ENCODE measurements at regions not wholly inside any gene's neighbourhood (a gene's known extent, or its start where the extent isn't known, plus 50 kb on each side); places are given as distances from the start of the nearest gene placed in this dataset.
A peak's percentile ranks its signal among the peaks of the same experiment; 100 is the strongest.

- Histone ChIP-seq H3K4me3 (no peak overlapping the region), H3K27me3 (no peaks in the 10 kb centered on the region), H3K4me1 (peaks cover 0 to 22% (median 5%) of the 10 kb centered on the region in 4 donors), H3K36me3 (no peaks in the 10 kb centered on the region), H3K9me3 (no peaks in the 10 kb centered on the region), H3K27ac (no peak overlapping the region)
- TF ChIP-seq CTCF (IDR thresholded peaks at IDR 0.05): no peak
- DNase-seq: no peak
- intact Hi-C loops (cut with DNase I; ENCODE audit: low total_unique reads): no loop called here
Observed at GRCh38 chr5:171509467-171509866, 90.0 kb downstream of the FGF18 start.

GRCh38 chr5:171512397-171512796 is 93.0 kb downstream of the FGF18 start:
- H3K27me3 ChIP-seq: no peaks in the 10 kb centered on the region
- no peak overlapping the region for H3K27ac ChIP-seq
- TF ChIP-seq CTCF (IDR thresholded peaks at IDR 0.05): no peak
- no peak for DNase-seq
- intact Hi-C loops (cut with DNase I; ENCODE audit: low total_unique reads): no loop called here
- H3K9me3 ChIP-seq: no peaks in the 10 kb centered on the region
- no peaks in the 10 kb centered on the region for H3K36me3 ChIP-seq
- no peaks in the 10 kb centered on the region for H3K4me1 ChIP-seq
- no peak overlapping the region for H3K4me3 ChIP-seq

GRCh38 chr5:171513591-171513990 is 94.1 kb downstream of the FGF18 start:
- Histone ChIP-seq H3K36me3 (no peaks in the 10 kb centered on the region), H3K9me3 (no peaks in the 10 kb centered on the region), H3K27ac (no peak overlapping the region), H3K27me3 (no peaks in the 10 kb centered on the region), H3K4me3 (no peak overlapping the region), H3K4me1 (no peaks in the 10 kb centered on the region)
- no peak for TF ChIP-seq CTCF (IDR thresholded peaks at IDR 0.05)
- intact Hi-C loops (cut with DNase I; ENCODE audit: low total_unique reads): no loop called here
- no peak for DNase-seq

GRCh38 chr5:171518916-171519315 is 99.5 kb downstream of the FGF18 start:
- H3K9me3 ChIP-seq: no peaks in the 10 kb centered on the region
- peaks cover 0 to 22% (median 21%) of the 10 kb centered on the region in 4 donors for H3K4me1 ChIP-seq
- TF ChIP-seq CTCF (IDR thresholded peaks at IDR 0.05): no peak

GRCh38 chr5:171520300-171521174 is 101.1 kb downstream of the FGF18 start:
- H3K27me3 ChIP-seq: no peaks in the 10 kb centered on the region
- peak overlapping the region; percentile 62 to 71 for H3K27ac ChIP-seq
- no peaks in the 10 kb centered on the region for H3K9me3 ChIP-seq
- intact Hi-C loops (cut with DNase I; ENCODE audit: low total_unique reads): loop anchor here (10.0 kb wide), 1 partner anchor 74 kb away; no protein-coding TSS in a partner anchor
- H3K36me3 ChIP-seq: no peaks in the 10 kb centered on the region
- H3K4me3 ChIP-seq: no peak overlapping the region
- H3K4me1 ChIP-seq: peaks cover 0 to 37% (median 35%) of the 10 kb centered on the region in 4 donors
- TF ChIP-seq CTCF (IDR thresholded peaks at IDR 0.05): no peak
- DNase-seq: no peak

More at GRCh38 chr5:171518916-171519315, 99.5 kb downstream of the FGF18 start:
- no peak for DNase-seq
- no peaks in the 10 kb centered on the region for H3K27me3 ChIP-seq
- no peak overlapping the region for H3K4me3 ChIP-seq
- H3K36me3 ChIP-seq: no peaks in the 10 kb centered on the region
- no peak overlapping the region for H3K27ac ChIP-seq
- intact Hi-C loops (cut with DNase I; ENCODE audit: low total_unique reads): no loop called here

Measured in tibial artery (tissue), 4 donors.